T47D (cell line): ENCODE measurements at regions not wholly inside any gene's neighbourhood (a gene's known extent, or its start where the extent isn't known, plus 50 kb on each side); places are given as distances from the start of the nearest gene placed in this dataset.

ENCODE experiments used
- DNase-seq, 2 experiments: peaks; one replicate each; pipeline versions ENCODE4 v3.0.0 to v3.0.0-alpha.2; 2011 to 2012; ENCODE audit warnings: low read depth in 1 of 2, low spot score in 1 of 2
- JUND ChIP-seq: IDR thresholded peaks from 2 replicates; pipeline ENCODE4 v1.6.1; 2012; ENCODE audit warnings: low read depth
- in situ Hi-C: cut with HindIII; loops from 2 replicates; pipeline ENCODE4 v1.10.0; 2016; ENCODE audit warnings: low sequenced_read_pairs, low pct_unique_long_range_greater_than_20kb

GRCh38 chr10:131017566-131018285 lies 293.8 kb downstream of the TCERG1L start:
- TF ChIP-seq JUND = no peak
- no peak for DNase-seq
- in situ Hi-C loops = no loop called here

- no peak for DNase-seq
- no peak for TF ChIP-seq JUND
- in situ Hi-C loops = no loop called here
Measured at GRCh38 chr10:131018886-131019500, 292.5 kb downstream of the TCERG1L start.

- in situ Hi-C loops = no loop called here
- no peak for DNase-seq
- TF ChIP-seq JUND = no peak
Measured at GRCh38 chr10:131019696-131020095, 291.8 kb downstream of the TCERG1L start.

GRCh38 chr10:131020775-131021174 lies 290.7 kb downstream of the TCERG1L start:
- no peak for DNase-seq
- in situ Hi-C loops = no loop called here
- TF ChIP-seq JUND = no peak

GRCh38 chr10:131021246-131021895 lies 290.1 kb downstream of the TCERG1L start:
- TF ChIP-seq JUND = no peak
- DNase-seq = no peak
- in situ Hi-C loops = no loop called here

- DNase-seq = no peak
- in situ Hi-C loops = no loop called here
- no peak for TF ChIP-seq JUND
Measured at GRCh38 chr10:131021969-131022368, 289.6 kb downstream of the TCERG1L start.

GRCh38 chr10:131022369-131022768 lies 289.2 kb downstream of the TCERG1L start:
- no peak for TF ChIP-seq JUND
- DNase-seq = no peak
- in situ Hi-C loops = no loop called here

- in situ Hi-C loops = no loop called here
- TF ChIP-seq JUND = no peak
- no peak for DNase-seq
Measured at GRCh38 chr10:131022981-131023380, 288.5 kb downstream of the TCERG1L start.

GRCh38 chr10:131024259-131025131 lies 287.0 kb downstream of the TCERG1L start:
- in situ Hi-C loops = no loop called here
- DNase-seq = no peak
- TF ChIP-seq JUND = no peak

- DNase-seq = no peak
- in situ Hi-C loops = no loop called here
Measured at GRCh38 chr10:131025333-131025732, 286.2 kb downstream of the TCERG1L start.

GRCh38 chr10:131027256-131027655 lies 284.3 kb downstream of the TCERG1L start:
- no peak for TF ChIP-seq JUND
- in situ Hi-C loops = no loop called here
- DNase-seq = no peak

More at GRCh38 chr10:131025333-131025732, 286.2 kb downstream of the TCERG1L start:
- no peak for TF ChIP-seq JUND

- in situ Hi-C loops = no loop called here
- no peak for TF ChIP-seq JUND
- DNase-seq = no peak
Measured at GRCh38 chr10:131031346-131031745, 280.2 kb downstream of the TCERG1L start.
